T-helper 2 cell treated with Interferon-gamma antibody and Interleukin-4, amounts not matched to agents 5 μg/mL and 100 μg/mL, for 36 hours (primary cell): ENCODE measurements at regions not wholly inside any gene's neighbourhood (a gene's known extent, or its start where the extent isn't known, plus 50 kb on each side); places are given as distances from the start of the nearest gene placed in this dataset.

ENCODE experiments used
- DNase-seq: peaks from one replicate; pipeline ENCODE4 v3.0.0; 2021; ENCODE audit warnings: low spot score
- H3K27ac Mint-ChIP-seq: one replicate; pipeline ENCODE4 v1.8.0; 2021; ENCODE audit warnings: mild to moderate bottlenecking, mixed read lengths
- H3K27me3 Mint-ChIP-seq: one replicate; pipeline ENCODE4 v1.8.0; 2021; ENCODE audit warnings: low read depth, mixed read lengths
- H3K36me3 Mint-ChIP-seq: one replicate; pipeline ENCODE4 v1.8.0; 2021; ENCODE audit warnings: low read depth, mixed read lengths
- H3K4me1 Mint-ChIP-seq: one replicate; pipeline ENCODE4 v1.8.0; 2021; ENCODE audit warnings: low read depth, mixed read lengths
- H3K4me3 Mint-ChIP-seq: one replicate; pipeline ENCODE4 v1.8.0; 2022; ENCODE audit warnings: mild to moderate bottlenecking, moderate library complexity, mixed read lengths
- H3K9me3 Mint-ChIP-seq: one replicate; pipeline ENCODE4 v1.8.0; 2021; ENCODE audit warnings: mixed read lengths

GRCh38 chr18:51801514-51801913 lies 538.5 kb upstream of the DCC start:
- H3K4me1 Mint-ChIP-seq, result no peaks in the 10 kb centered on the region
- H3K4me3 Mint-ChIP-seq, result no peak overlapping the region
- H3K36me3 Mint-ChIP-seq, result no peaks in the 10 kb centered on the region
- H3K9me3 Mint-ChIP-seq, result peaks cover 4% of the 10 kb centered on the region
- no peak overlapping the region for H3K27ac Mint-ChIP-seq
- H3K27me3 Mint-ChIP-seq, result no peaks in the 10 kb centered on the region
- DNase-seq, result no peak

GRCh38 chr18:51802569-51803428 lies 537.2 kb upstream of the DCC start:
- H3K4me3 Mint-ChIP-seq, result no peak overlapping the region
- DNase-seq, result no peak
- H3K4me1 Mint-ChIP-seq, result no peaks in the 10 kb centered on the region
- H3K36me3 Mint-ChIP-seq, result no peaks in the 10 kb centered on the region
- H3K9me3 Mint-ChIP-seq, result peaks cover 4% of the 10 kb centered on the region
- no peak overlapping the region for H3K27ac Mint-ChIP-seq
- no peaks in the 10 kb centered on the region for H3K27me3 Mint-ChIP-seq

- H3K4me3 Mint-ChIP-seq, result no peak overlapping the region
- no peaks in the 10 kb centered on the region for H3K36me3 Mint-ChIP-seq
- no peak for DNase-seq
- H3K27me3 Mint-ChIP-seq, result no peaks in the 10 kb centered on the region
- H3K9me3 Mint-ChIP-seq, result no peaks in the 10 kb centered on the region
- H3K4me1 Mint-ChIP-seq, result no peaks in the 10 kb centered on the region
- no peak overlapping the region for H3K27ac Mint-ChIP-seq
These were observed 532.7 kb upstream of the DCC start for GRCh38 chr18:51807336-51807735.

GRCh38 chr18:51811883-51812282 lies 528.1 kb upstream of the DCC start:
- no peak for DNase-seq
- Mint-ChIP-seq H3K9me3 (no peaks in the 10 kb centered on the region), H3K4me3 (no peak overlapping the region), H3K36me3 (no peaks in the 10 kb centered on the region), H3K27ac (no peak overlapping the region), H3K27me3 (no peaks in the 10 kb centered on the region), H3K4me1 (no peaks in the 10 kb centered on the region)

GRCh38 chr18:51813740-51814139 lies 526.3 kb upstream of the DCC start:
- no peak overlapping the region for H3K4me3 Mint-ChIP-seq
- no peaks in the 10 kb centered on the region for H3K4me1 Mint-ChIP-seq
- no peaks in the 10 kb centered on the region for H3K36me3 Mint-ChIP-seq
- no peak for DNase-seq
- H3K27me3 Mint-ChIP-seq, result no peaks in the 10 kb centered on the region
- H3K9me3 Mint-ChIP-seq, result no peaks in the 10 kb centered on the region
- no peak overlapping the region for H3K27ac Mint-ChIP-seq

GRCh38 chr18:51821610-51822009 lies 518.4 kb upstream of the DCC start:
- DNase-seq, result no peak
- no peaks in the 10 kb centered on the region for H3K36me3 Mint-ChIP-seq
- no peak overlapping the region for H3K27ac Mint-ChIP-seq
- no peak overlapping the region for H3K4me3 Mint-ChIP-seq
- no peaks in the 10 kb centered on the region for H3K4me1 Mint-ChIP-seq
- no peaks in the 10 kb centered on the region for H3K9me3 Mint-ChIP-seq
- no peaks in the 10 kb centered on the region for H3K27me3 Mint-ChIP-seq

- peaks cover 5% of the 10 kb centered on the region for H3K9me3 Mint-ChIP-seq
- no peak for DNase-seq
- no peaks in the 10 kb centered on the region for H3K4me1 Mint-ChIP-seq
- no peak overlapping the region for H3K4me3 Mint-ChIP-seq
- no peak overlapping the region for H3K27ac Mint-ChIP-seq
- no peaks in the 10 kb centered on the region for H3K27me3 Mint-ChIP-seq
- H3K36me3 Mint-ChIP-seq, result no peaks in the 10 kb centered on the region
These were observed 515.3 kb upstream of the DCC start for GRCh38 chr18:51824746-51825145.

- Mint-ChIP-seq H3K36me3 (no peaks in the 10 kb centered on the region), H3K4me3 (no peak overlapping the region), H3K27me3 (no peaks in the 10 kb centered on the region), H3K9me3 (peaks cover 3% of the 10 kb centered on the region), H3K4me1 (no peaks in the 10 kb centered on the region), H3K27ac (no peak overlapping the region)
- DNase-seq, result no peak
These were observed 506.1 kb upstream of the DCC start for GRCh38 chr18:51833850-51834249.

- no peak overlapping the region for H3K27ac Mint-ChIP-seq
- no peaks in the 10 kb centered on the region for H3K27me3 Mint-ChIP-seq
- no peaks in the 10 kb centered on the region for H3K4me1 Mint-ChIP-seq
- H3K4me3 Mint-ChIP-seq, result no peak overlapping the region
- DNase-seq, result no peak
- no peaks in the 10 kb centered on the region for H3K36me3 Mint-ChIP-seq
- H3K9me3 Mint-ChIP-seq, result peaks cover 14% of the 10 kb centered on the region
These were observed 491.3 kb upstream of the DCC start for GRCh38 chr18:51848702-51849101.

GRCh38 chr18:51852681-51853080 lies 487.3 kb upstream of the DCC start:
- Mint-ChIP-seq H3K27ac (no peak overlapping the region), H3K9me3 (peaks cover under 1% of the 10 kb centered on the region), H3K27me3 (no peaks in the 10 kb centered on the region), H3K4me3 (no peak overlapping the region), H3K36me3 (no peaks in the 10 kb centered on the region), H3K4me1 (no peaks in the 10 kb centered on the region)
- no peak for DNase-seq

- H3K27me3 Mint-ChIP-seq, result no peaks in the 10 kb centered on the region
- no peaks in the 10 kb centered on the region for H3K4me1 Mint-ChIP-seq
- no peak overlapping the region for H3K27ac Mint-ChIP-seq
- H3K36me3 Mint-ChIP-seq, result no peaks in the 10 kb centered on the region
- no peak overlapping the region for H3K4me3 Mint-ChIP-seq
- H3K9me3 Mint-ChIP-seq, result peaks cover 1% of the 10 kb centered on the region
- DNase-seq, result no peak
These were observed 482.0 kb upstream of the DCC start for GRCh38 chr18:51857989-51858388.

GRCh38 chr18:51861046-51861445 lies 479.0 kb upstream of the DCC start:
- H3K36me3 Mint-ChIP-seq, result no peaks in the 10 kb centered on the region
- H3K4me3 Mint-ChIP-seq, result no peak overlapping the region
- H3K27ac Mint-ChIP-seq, result no peak overlapping the region
- no peaks in the 10 kb centered on the region for H3K27me3 Mint-ChIP-seq
- DNase-seq, result no peak
- H3K4me1 Mint-ChIP-seq, result no peaks in the 10 kb centered on the region
- peaks cover 5% of the 10 kb centered on the region for H3K9me3 Mint-ChIP-seq

GRCh38 chr18:51862051-51862715 lies 477.8 kb upstream of the DCC start:
- no peak overlapping the region for H3K27ac Mint-ChIP-seq

GRCh38 chr18:51864219-51864965 lies 475.6 kb upstream of the DCC start:
- no peaks in the 10 kb centered on the region for H3K36me3 Mint-ChIP-seq
- H3K4me1 Mint-ChIP-seq, result no peaks in the 10 kb centered on the region
- H3K4me3 Mint-ChIP-seq, result no peak overlapping the region
- H3K27me3 Mint-ChIP-seq, result no peaks in the 10 kb centered on the region
- no peak overlapping the region for H3K27ac Mint-ChIP-seq
- H3K9me3 Mint-ChIP-seq, result peaks cover 11% of the 10 kb centered on the region
- DNase-seq, result no peak

More at GRCh38 chr18:51862051-51862715, 477.8 kb upstream of the DCC start:
- peaks cover 7% of the 10 kb centered on the region for H3K9me3 Mint-ChIP-seq
- H3K27me3 Mint-ChIP-seq, result no peaks in the 10 kb centered on the region
- no peak for DNase-seq
- H3K4me1 Mint-ChIP-seq, result no peaks in the 10 kb centered on the region
- no peak overlapping the region for H3K4me3 Mint-ChIP-seq
- H3K36me3 Mint-ChIP-seq, result no peaks in the 10 kb centered on the region
